ENCODE measurements at regions not wholly inside any gene's neighbourhood (a gene's known extent, or its start where the extent isn't known, plus 50 kb on each side); places are given as distances from the start of the nearest gene placed in this dataset.
A peak's percentile ranks its signal among the peaks of the same experiment; 100 is the strongest.

- H3K27ac ChIP-seq: no peak overlapping the region
- TF ChIP-seq CTCF (conservative IDR thresholded peaks at IDR 0.05; ENCODE audit: low read depth): no peak
- CTCF ChIA-PET: interaction anchor here (0.6 kb wide), 1 partner anchor 76 kb away, joined by 3 read pairs; no protein-coding TSS in a partner anchor
- DNase-seq (ENCODE audit: low spot score): no peak
- POLR2A ChIA-PET (ENCODE audit: low non-redundant PET): no interaction called here
These were observed 65.6 kb downstream of the PLCE1 start for GRCh38 chr10:94059178-94059883.

- ChIA-PET CTCF (no interaction called here), POLR2A (ENCODE audit: low non-redundant PET) (no interaction called here)
- no peak for TF ChIP-seq CTCF (conservative IDR thresholded peaks at IDR 0.05; ENCODE audit: low read depth)
- no peak for DNase-seq (ENCODE audit: low spot score)
- H3K27ac ChIP-seq: no peak overlapping the region
These were observed 67.3 kb downstream of the PLCE1 start for GRCh38 chr10:94061026-94061425.

- DNase-seq (ENCODE audit: low spot score): no peak
- no peak for TF ChIP-seq CTCF (conservative IDR thresholded peaks at IDR 0.05; ENCODE audit: low read depth)
- no peak overlapping the region for H3K27ac ChIP-seq
- POLR2A ChIA-PET (ENCODE audit: low non-redundant PET): no interaction called here
- CTCF ChIA-PET: interaction anchor here (0.7 kb wide), 1 partner anchor 140 kb away, joined by 8 read pairs; no protein-coding TSS in a partner anchor
These were observed 68.9 kb downstream of the PLCE1 start for GRCh38 chr10:94062611-94063010.

GRCh38 chr10:94065362-94065761 is 71.6 kb downstream of the PLCE1 start:
- POLR2A ChIA-PET (ENCODE audit: low non-redundant PET): no interaction called here
- DNase-seq (ENCODE audit: low spot score): no peak
- CTCF ChIA-PET: interaction anchor here (0.6 to 1.2 kb wide), 2 partner anchors 149 to 241 kb away, joined by 3 to 4 read pairs; no protein-coding TSS in a partner anchor
- no peak overlapping the region for H3K27ac ChIP-seq
- no peak for TF ChIP-seq CTCF (conservative IDR thresholded peaks at IDR 0.05; ENCODE audit: low read depth)

- CTCF ChIA-PET: interaction anchor here (0.6 to 1.2 kb wide), 2 partner anchors 149 to 241 kb away, joined by 3 to 4 read pairs; no protein-coding TSS in a partner anchor
These were observed 72.1 kb downstream of the PLCE1 start for GRCh38 chr10:94065787-94066186.

GRCh38 chr10:94066411-94066810 is 72.7 kb downstream of the PLCE1 start:
- ChIA-PET POLR2A (ENCODE audit: low non-redundant PET) (no interaction called here), CTCF (interaction anchor here (0.6 to 1.2 kb wide), 2 partner anchors 150 to 1080 kb away, joined by 3 to 5 read pairs; no protein-coding TSS in a partner anchor)
- peak; percentile 30 for DNase-seq (ENCODE audit: low spot score)
- TF ChIP-seq CTCF (conservative IDR thresholded peaks at IDR 0.05; ENCODE audit: low read depth): no peak
- no peak overlapping the region for H3K27ac ChIP-seq

More at GRCh38 chr10:94065787-94066186, 72.1 kb downstream of the PLCE1 start:
- TF ChIP-seq CTCF (conservative IDR thresholded peaks at IDR 0.05; ENCODE audit: low read depth): no peak
- DNase-seq (ENCODE audit: low spot score): no peak
- POLR2A ChIA-PET (ENCODE audit: low non-redundant PET): no interaction called here
- H3K27ac ChIP-seq: no peak overlapping the region

All from RWPE1 (cell line).